ENCODE measurements at regions not wholly inside any gene's neighbourhood (a gene's known extent, or its start where the extent isn't known, plus 50 kb on each side); places are given as distances from the start of the nearest gene placed in this dataset.
A peak's percentile ranks its signal among the peaks of the same experiment; 100 is the strongest.

DNA sequence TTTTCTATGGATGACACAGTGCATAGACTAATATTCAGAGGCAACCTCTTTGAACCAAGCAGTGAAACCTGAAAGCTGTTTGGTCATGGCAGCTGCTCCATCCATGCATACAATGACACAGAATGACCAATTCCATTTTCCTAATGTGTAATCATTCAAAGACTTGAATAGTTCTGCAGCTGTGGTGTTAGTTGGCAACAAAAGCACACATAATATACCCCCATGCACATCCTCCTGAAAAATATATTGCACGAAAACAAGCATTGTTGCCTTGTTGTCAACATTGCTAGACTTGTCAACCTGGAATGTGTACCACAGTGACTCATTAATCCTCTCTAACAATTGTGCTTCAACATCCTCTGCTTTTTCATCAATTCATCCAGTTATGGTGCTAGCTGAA lies 71.0 kb upstream of the SEMA6A start (continued):
- TF ChIP-seq, protein P1, sequence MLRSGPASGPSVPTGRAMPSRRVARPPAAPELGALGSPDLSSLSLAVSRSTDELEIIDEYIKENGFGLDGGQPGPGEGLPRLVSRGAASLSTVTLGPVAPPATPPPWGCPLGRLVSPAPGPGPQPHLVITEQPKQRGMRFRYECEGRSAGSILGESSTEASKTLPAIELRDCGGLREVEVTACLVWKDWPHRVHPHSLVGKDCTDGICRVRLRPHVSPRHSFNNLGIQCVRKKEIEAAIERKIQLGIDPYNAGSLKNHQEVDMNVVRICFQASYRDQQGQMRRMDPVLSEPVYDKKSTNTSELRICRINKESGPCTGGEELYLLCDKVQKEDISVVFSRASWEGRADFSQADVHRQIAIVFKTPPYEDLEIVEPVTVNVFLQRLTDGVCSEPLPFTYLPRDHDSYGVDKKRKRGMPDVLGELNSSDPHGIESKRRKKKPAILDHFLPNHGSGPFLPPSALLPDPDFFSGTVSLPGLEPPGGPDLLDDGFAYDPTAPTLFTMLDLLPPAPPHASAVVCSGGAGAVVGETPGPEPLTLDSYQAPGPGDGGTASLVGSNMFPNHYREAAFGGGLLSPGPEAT (IDR thresholded peaks at IDR 0.05; ENCODE audit: low read depth), result no peak
- TF ChIP-seq NFIC (IDR thresholded peaks at IDR 0.05; ENCODE audit: low read depth, low read length) (peak; percentile 75; the same call in 1 of the 2 replicates), MXI1 (IDR thresholded peaks at IDR 0.05; ENCODE audit: low read depth, low read length) (no peak), HDGF (IDR thresholded peaks at IDR 0.05) (no peak), EED (IDR thresholded peaks at IDR 0.05; ENCODE audit: low read depth) (peak; percentile 86), RB1 (IDR thresholded peaks at IDR 0.05; ENCODE audit: borderline replicate concordance) (no peak), KDM1A (IDR thresholded peaks at IDR 0.05; ENCODE audit: borderline replicate concordance) (no peak), JUND (IDR thresholded peaks at IDR 0.05; ENCODE audit: low read depth, low read length) (no peak), BCL11A (IDR thresholded peaks at IDR 0.05; ENCODE audit: low read depth, low read length) (0 out of 2 replicates have a peak, but pooled peaks have one; percentile 34), ETV6 (conservative IDR thresholded peaks at IDR 0.05 in 1 of 2, IDR thresholded peaks at IDR 0.05 in 1 of 2; ENCODE audit: borderline replicate concordance in 1 of 2, low read depth in 1 of 2) (0 out of 4 replicates have a peak, but pooled peaks of 1 of the 2 experiments have one; percentile 25), TCF7 (IDR thresholded peaks at IDR 0.05; ENCODE audit: borderline replicate concordance) (peak; percentile 70), HCFC1 (IDR thresholded peaks at IDR 0.05; ENCODE audit: low read length) (no peak), ATF7 (IDR thresholded peaks at IDR 0.05; ENCODE audit: low read depth) (no peak), DPF2 (IDR thresholded peaks at IDR 0.05) (no peak)
- TF ChIP-seq, protein P2, sequence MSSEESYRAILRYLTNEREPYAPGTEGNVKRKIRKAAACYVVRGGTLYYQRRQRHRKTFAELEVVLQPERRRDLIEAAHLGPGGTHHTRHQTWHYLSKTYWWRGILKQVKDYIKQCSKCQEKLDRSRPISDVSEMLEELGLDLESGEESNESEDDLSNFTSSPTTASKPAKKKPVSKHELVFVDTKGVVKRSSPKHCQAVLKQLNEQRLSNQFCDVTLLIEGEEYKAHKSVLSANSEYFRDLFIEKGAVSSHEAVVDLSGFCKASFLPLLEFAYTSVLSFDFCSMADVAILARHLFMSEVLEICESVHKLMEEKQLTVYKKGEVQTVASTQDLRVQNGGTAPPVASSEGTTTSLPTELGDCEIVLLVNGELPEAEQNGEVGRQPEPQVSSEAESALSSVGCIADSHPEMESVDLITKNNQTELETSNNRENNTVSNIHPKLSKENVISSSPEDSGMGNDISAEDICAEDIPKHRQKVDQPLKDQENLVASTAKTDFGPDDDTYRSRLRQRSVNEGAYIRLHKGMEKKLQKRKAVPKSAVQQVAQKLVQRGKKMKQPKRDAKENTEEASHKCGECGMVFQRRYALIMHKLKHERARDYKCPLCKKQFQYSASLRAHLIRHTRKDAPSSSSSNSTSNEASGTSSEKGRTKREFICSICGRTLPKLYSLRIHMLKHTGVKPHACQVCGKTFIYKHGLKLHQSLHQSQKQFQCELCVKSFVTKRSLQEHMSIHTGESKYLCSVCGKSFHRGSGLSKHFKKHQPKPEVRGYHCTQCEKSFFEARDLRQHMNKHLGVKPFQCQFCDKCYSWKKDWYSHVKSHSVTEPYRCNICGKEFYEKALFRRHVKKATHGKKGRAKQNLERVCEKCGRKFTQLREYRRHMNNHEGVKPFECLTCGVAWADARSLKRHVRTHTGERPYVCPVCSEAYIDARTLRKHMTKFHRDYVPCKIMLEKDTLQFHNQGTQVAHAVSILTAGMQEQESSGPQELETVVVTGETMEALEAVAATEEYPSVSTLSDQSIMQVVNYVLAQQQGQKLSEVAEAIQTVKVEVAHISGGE (CRISPR knock-in tag; IDR thresholded peaks at IDR 0.05), result no peak
- TF ChIP-seq, protein P3, sequence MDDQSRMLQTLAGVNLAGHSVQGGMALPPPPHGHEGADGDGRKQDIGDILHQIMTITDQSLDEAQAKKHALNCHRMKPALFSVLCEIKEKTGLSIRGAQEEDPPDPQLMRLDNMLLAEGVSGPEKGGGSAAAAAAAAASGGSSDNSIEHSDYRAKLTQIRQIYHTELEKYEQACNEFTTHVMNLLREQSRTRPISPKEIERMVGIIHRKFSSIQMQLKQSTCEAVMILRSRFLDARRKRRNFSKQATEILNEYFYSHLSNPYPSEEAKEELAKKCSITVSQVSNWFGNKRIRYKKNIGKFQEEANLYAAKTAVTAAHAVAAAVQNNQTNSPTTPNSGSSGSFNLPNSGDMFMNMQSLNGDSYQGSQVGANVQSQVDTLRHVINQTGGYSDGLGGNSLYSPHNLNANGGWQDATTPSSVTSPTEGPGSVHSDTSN (IDR thresholded peaks at IDR 0.05; ENCODE audit: insufficient replicate concordance, low read depth, low read length), result no peak
- TF ChIP-seq, protein P4, sequence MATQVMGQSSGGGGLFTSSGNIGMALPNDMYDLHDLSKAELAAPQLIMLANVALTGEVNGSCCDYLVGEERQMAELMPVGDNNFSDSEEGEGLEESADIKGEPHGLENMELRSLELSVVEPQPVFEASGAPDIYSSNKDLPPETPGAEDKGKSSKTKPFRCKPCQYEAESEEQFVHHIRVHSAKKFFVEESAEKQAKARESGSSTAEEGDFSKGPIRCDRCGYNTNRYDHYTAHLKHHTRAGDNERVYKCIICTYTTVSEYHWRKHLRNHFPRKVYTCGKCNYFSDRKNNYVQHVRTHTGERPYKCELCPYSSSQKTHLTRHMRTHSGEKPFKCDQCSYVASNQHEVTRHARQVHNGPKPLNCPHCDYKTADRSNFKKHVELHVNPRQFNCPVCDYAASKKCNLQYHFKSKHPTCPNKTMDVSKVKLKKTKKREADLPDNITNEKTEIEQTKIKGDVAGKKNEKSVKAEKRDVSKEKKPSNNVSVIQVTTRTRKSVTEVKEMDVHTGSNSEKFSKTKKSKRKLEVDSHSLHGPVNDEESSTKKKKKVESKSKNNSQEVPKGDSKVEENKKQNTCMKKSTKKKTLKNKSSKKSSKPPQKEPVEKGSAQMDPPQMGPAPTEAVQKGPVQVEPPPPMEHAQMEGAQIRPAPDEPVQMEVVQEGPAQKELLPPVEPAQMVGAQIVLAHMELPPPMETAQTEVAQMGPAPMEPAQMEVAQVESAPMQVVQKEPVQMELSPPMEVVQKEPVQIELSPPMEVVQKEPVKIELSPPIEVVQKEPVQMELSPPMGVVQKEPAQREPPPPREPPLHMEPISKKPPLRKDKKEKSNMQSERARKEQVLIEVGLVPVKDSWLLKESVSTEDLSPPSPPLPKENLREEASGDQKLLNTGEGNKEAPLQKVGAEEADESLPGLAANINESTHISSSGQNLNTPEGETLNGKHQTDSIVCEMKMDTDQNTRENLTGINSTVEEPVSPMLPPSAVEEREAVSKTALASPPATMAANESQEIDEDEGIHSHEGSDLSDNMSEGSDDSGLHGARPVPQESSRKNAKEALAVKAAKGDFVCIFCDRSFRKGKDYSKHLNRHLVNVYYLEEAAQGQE (IDR thresholded peaks at IDR 0.05; ENCODE audit: low read depth, low read length), result no peak
- TF ChIP-seq, protein P5, sequence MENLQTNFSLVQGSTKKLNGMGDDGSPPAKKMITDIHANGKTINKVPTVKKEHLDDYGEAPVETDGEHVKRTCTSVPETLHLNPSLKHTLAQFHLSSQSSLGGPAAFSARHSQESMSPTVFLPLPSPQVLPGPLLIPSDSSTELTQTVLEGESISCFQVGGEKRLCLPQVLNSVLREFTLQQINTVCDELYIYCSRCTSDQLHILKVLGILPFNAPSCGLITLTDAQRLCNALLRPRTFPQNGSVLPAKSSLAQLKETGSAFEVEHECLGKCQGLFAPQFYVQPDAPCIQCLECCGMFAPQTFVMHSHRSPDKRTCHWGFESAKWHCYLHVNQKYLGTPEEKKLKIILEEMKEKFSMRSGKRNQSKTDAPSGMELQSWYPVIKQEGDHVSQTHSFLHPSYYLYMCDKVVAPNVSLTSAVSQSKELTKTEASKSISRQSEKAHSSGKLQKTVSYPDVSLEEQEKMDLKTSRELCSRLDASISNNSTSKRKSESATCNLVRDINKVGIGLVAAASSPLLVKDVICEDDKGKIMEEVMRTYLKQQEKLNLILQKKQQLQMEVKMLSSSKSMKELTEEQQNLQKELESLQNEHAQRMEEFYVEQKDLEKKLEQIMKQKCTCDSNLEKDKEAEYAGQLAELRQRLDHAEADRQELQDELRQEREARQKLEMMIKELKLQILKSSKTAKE (IDR thresholded peaks at IDR 0.05; ENCODE audit: low read depth, poor library complexity, severe bottlenecking), result no peak
- TF ChIP-seq, protein P6, sequence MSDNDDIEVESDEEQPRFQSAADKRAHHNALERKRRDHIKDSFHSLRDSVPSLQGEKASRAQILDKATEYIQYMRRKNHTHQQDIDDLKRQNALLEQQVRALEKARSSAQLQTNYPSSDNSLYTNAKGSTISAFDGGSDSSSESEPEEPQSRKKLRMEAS (IDR thresholded peaks at IDR 0.05; ENCODE audit: low read depth, low read length), result no peak

Measured in GM12878 (cell line).